Type B pancreatic cell (in vitro differentiated cells): ENCODE measurements at regions not wholly inside any gene's neighbourhood (a gene's known extent, or its start where the extent isn't known, plus 50 kb on each side); places are given as distances from the start of the nearest gene placed in this dataset.
A peak's percentile ranks its signal among the peaks of the same experiment; 100 is the strongest.

Experiments used
- DNase-seq: peaks from one replicate; pipeline ENCODE4 v3.0.0; 2021; ENCODE audit warnings: mixed read lengths; ENCODE audit not compliant: unreplicated experiment; ENCODE audit errors: extremely low spot score
- H3K27ac Mint-ChIP-seq: 2 replicates; pipeline ENCODE4 v1.8.0; 2021; ENCODE audit warnings: mild to moderate bottlenecking, mixed read lengths
- H3K27me3 Mint-ChIP-seq: 2 replicates; pipeline ENCODE4 v1.8.0; 2021; ENCODE audit warnings: mixed read lengths
- H3K36me3 Mint-ChIP-seq: 2 replicates; pipeline ENCODE4 v1.8.0; 2021; ENCODE audit warnings: mixed read lengths
- H3K4me1 Mint-ChIP-seq: one replicate; pipeline ENCODE4 v1.8.0; 2021; ENCODE audit warnings: mixed read lengths; ENCODE audit not compliant: unreplicated experiment
- H3K4me3 Mint-ChIP-seq: 2 replicates; pipeline ENCODE4 v1.8.0; 2021; ENCODE audit warnings: mild to moderate bottlenecking, mixed read lengths
- H3K9me3 Mint-ChIP-seq: 2 replicates; pipeline ENCODE4 v1.8.0; 2021; ENCODE audit warnings: mixed read lengths
- CTCF ChIP-seq: fragments of 200-600 bp; sonication (generic); conservative IDR thresholded peaks from 2 replicates; pipeline ENCODE4 v1.5.0; 2021; ENCODE audit warnings: antibody characterized with exemption, mild to moderate bottlenecking

- no peak for TF ChIP-seq CTCF
- Mint-ChIP-seq H3K4me1 (peaks cover 29% of the 10 kb centered on the region), H3K36me3 (no peaks in the 10 kb centered on the region), H3K4me3 (no peak overlapping the region), H3K27ac (no peak overlapping the region), H3K9me3 (peaks cover 5% of the 10 kb centered on the region), H3K27me3 (peaks cover 7% of the 10 kb centered on the region)
- DNase-seq, result no peak
These were observed 301.2 kb upstream of the PROK2 start for GRCh38 chr3:72086042-72086742.

DNA sequence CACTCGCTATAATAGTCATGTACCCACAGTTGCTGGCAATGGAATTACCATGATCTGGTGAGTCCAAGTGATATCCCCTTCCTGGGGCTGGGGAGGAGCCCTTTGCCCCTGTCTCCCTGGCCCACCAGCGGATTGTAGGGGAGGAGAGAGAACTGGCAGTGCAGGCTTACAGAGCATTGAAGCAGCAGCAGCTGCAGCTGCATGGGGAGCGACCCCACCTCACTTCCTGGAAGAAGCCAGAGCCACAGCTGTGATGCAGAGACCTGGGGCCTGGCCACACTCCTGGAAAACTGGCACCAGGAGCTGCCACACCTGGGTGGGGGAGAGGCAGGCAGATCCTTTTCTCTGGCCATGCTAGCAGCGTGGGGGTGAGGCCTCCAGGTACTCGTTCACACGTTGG is 300.1 kb upstream of the PROK2 start:
- Mint-ChIP-seq H3K27me3 (no peaks in the 10 kb centered on the region), H3K36me3 (no peaks in the 10 kb centered on the region), H3K27ac (no peak overlapping the region), H3K4me3 (no peak overlapping the region), H3K4me1 (peaks cover 29% of the 10 kb centered on the region), H3K9me3 (peaks cover 11% of the 10 kb centered on the region)
- no peak for TF ChIP-seq CTCF
- no peak for DNase-seq

DNA sequence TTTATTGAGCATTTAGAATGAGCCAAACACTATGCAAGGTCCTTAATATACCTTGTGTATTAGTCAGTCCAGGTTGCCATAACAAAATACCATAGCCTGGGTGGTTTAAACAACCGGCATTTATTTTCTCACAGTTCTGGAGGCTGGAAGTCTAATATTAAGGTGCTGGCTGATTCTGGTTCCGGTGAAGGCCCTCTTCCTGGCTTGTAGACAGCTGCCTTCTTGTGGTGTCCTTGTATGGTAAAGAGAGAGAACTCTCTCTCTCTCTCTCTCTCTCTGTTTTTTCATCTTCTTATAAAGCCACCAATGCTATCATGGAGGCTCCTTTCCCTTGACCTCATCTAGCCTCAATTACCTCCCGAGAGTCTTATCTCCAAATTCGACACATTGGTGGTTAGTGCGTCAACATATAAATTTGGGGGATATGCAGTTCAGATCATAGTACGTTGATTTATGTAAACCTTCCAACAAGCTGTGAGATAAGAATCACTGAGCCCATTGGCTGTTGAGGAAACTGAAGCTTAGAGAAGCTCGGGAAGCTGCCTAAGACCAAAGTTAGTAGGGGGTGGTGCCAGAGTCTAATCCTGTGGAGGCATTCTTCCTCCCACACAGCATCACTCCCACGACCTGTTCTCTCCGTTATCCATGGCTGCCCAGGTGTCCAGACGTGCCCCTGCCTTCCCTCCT is 298.0 kb upstream of the PROK2 start:
- peak overlapping the region; percentile 57 for H3K27ac Mint-ChIP-seq
- TF ChIP-seq CTCF, result no peak
- H3K4me1 Mint-ChIP-seq, result peaks cover 29% of the 10 kb centered on the region
- H3K36me3 Mint-ChIP-seq, result no peaks in the 10 kb centered on the region
- no peak for DNase-seq
- H3K4me3 Mint-ChIP-seq, result no peak overlapping the region
- no peaks in the 10 kb centered on the region for H3K27me3 Mint-ChIP-seq
- peaks cover 11% of the 10 kb centered on the region for H3K9me3 Mint-ChIP-seq

GRCh38 chr3:72082186-72082715 is 297.3 kb upstream of the PROK2 start:
- Mint-ChIP-seq H3K27ac (peak overlapping the region; percentile 37), H3K4me3 (no peak overlapping the region), H3K27me3 (no peaks in the 10 kb centered on the region), H3K36me3 (no peaks in the 10 kb centered on the region), H3K4me1 (peaks cover 29% of the 10 kb centered on the region), H3K9me3 (peaks cover 11% of the 10 kb centered on the region)
- TF ChIP-seq CTCF, result no peak
- no peak for DNase-seq

- Mint-ChIP-seq H3K27me3 (no peaks in the 10 kb centered on the region), H3K36me3 (no peaks in the 10 kb centered on the region), H3K4me1 (peaks cover 29% of the 10 kb centered on the region), H3K27ac (peak overlapping the region; percentile 37), H3K4me3 (no peak overlapping the region), H3K9me3 (peaks cover 11% of the 10 kb centered on the region)
- no peak for DNase-seq
- TF ChIP-seq CTCF, result no peak
These were observed 296.7 kb upstream of the PROK2 start for GRCh38 chr3:72081471-72082185.
